ENCODE measurements at regions not wholly inside any gene's neighbourhood (a gene's known extent, or its start where the extent isn't known, plus 50 kb on each side); places are given as distances from the start of the nearest gene placed in this dataset.
"Not testable (repeated sequence)": the region's sequence is repeated elsewhere in the genome, so short reads cannot be mapped to it uniquely, and the experiment has no call there.

GRCh38 chr6:147694556-147694955 is 186.1 kb downstream of the SAMD5 start:
- TF ChIP-seq, protein P1, sequence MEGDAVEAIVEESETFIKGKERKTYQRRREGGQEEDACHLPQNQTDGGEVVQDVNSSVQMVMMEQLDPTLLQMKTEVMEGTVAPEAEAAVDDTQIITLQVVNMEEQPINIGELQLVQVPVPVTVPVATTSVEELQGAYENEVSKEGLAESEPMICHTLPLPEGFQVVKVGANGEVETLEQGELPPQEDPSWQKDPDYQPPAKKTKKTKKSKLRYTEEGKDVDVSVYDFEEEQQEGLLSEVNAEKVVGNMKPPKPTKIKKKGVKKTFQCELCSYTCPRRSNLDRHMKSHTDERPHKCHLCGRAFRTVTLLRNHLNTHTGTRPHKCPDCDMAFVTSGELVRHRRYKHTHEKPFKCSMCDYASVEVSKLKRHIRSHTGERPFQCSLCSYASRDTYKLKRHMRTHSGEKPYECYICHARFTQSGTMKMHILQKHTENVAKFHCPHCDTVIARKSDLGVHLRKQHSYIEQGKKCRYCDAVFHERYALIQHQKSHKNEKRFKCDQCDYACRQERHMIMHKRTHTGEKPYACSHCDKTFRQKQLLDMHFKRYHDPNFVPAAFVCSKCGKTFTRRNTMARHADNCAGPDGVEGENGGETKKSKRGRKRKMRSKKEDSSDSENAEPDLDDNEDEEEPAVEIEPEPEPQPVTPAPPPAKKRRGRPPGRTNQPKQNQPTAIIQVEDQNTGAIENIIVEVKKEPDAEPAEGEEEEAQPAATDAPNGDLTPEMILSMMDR (IDR thresholded peaks at IDR 0.05) = not testable (repeated sequence)
- not testable (repeated sequence) for TF ChIP-seq POLR2A (IDR thresholded peaks at IDR 0.05)
